ENCODE measurements at regions not wholly inside any gene's neighbourhood (a gene's known extent, or its start where the extent isn't known, plus 50 kb on each side); places are given as distances from the start of the nearest gene placed in this dataset.
"Not testable (repeated sequence)": the region's sequence is repeated elsewhere in the genome, so short reads cannot be mapped to it uniquely, and the experiment has no call there.

DNA sequence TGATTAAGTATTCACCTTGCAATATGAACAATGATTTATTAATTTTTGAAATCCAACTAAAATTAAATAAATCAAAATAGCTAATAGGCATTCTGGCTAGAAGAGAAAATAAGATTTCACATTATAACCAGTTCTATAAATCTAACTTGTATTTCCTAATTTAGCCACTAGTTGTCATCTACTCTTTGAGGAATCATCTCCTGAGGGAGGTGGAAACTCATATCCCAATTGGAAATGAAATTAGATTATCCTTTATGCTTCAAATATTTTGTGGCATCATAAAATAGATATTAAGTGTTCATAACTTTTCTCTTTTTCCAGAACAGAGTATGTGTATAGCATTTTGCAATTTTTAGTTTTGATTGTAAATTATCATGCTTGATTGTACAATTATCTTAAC, 558.5 kb upstream of the DIAPH2 start (continued):
- TF ChIP-seq, protein P1, sequence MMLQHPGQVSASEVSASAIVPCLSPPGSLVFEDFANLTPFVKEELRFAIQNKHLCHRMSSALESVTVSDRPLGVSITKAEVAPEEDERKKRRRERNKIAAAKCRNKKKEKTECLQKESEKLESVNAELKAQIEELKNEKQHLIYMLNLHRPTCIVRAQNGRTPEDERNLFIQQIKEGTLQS (IDR thresholded peaks at IDR 0.05; ENCODE audit: insufficient read depth, low read depth, low read length), result no peak
- TF ChIP-seq ZNF274 (IDR thresholded peaks at IDR 0.05; ENCODE audit: borderline replicate concordance, extremely low read depth, low read length) (no peak), JUN (IDR thresholded peaks at IDR 0.05; ENCODE audit: low read depth, low read length) (no peak)

DNA sequence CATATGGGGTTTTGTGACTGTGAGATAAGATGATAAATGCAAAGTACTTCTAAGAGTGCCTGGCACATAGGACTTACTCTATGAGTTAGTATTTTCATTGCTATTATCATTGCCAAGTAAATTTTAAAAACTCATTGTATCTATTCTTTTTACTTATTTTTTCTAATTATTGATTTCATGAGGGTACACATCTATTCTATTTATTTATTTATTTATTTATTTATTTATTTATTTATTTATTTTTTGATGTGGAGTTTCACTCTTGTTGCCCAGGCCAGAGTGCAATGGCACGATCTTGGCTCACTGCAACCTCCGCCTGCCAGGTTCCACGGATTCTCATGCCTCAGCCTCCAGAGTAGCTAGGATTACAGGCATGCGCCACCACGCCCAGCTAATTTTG, 556.6 kb upstream of the DIAPH2 start:
- H3K14ac ChIP-seq (ENCODE audit: insufficient read length); H2BK15ac ChIP-seq (ENCODE audit: low read length); CTCF ChIA-PET (ENCODE audit: partially characterized antibody); H3K79me2 ChIP-seq (ENCODE audit: control insufficient read depth in 1 of 2, insufficient read depth in 2 of 2, low read length in 2 of 2); H3K9ac ChIP-seq (replicated peaks in 1 of 4; ENCODE audit: extremely low read depth in 1 of 4, low read depth in 3 of 4, low read length in 3 of 4); H2BK5ac ChIP-seq (ENCODE audit: low read depth, low read length); H2BK120ac ChIP-seq (replicated peaks; ENCODE audit: low read depth, low read length); H3K79me1 ChIP-seq (ENCODE audit: low read depth, low read length); DNase-seq (ENCODE audit: low read depth in 1 of 2, low spot score in 2 of 2); H4K20me1 ChIP-seq (replicated peaks in 1 of 2; ENCODE audit: control insufficient read depth in 1 of 2, insufficient read depth in 2 of 2, low read length in 2 of 2); H3K9me3 ChIP-seq (ENCODE audit: insufficient read depth in 2 of 2, low read depth in 1 of 2, low read length in 1 of 2); H2AK5ac ChIP-seq (ENCODE audit: low read depth, low read length); H3K4me1 ChIP-seq (replicated peaks in 1 of 4; ENCODE audit: control insufficient read depth in 3 of 4, insufficient read depth in 4 of 4, low read length in 3 of 4); POLR2A ChIA-PET (ENCODE audit: partially characterized antibody); H3K27ac ChIP-seq (ENCODE audit: low read depth, low read length); H3K56ac ChIP-seq (replicated peaks; ENCODE audit: insufficient read length, low read depth, low read length); H3K4me3 ChIP-seq (ENCODE audit: extremely low read depth in 1 of 4, insufficient read depth in 2 of 4, low read depth in 3 of 4, low read length in 4 of 4); H3K23ac ChIP-seq (ENCODE audit: insufficient read length); H2AFZ ChIP-seq (ENCODE audit: low read length); H4K8ac ChIP-seq (ENCODE audit: extremely low read depth, insufficient read depth, low read length); H3K18ac ChIP-seq (ENCODE audit: extremely low read depth, low read length); FAIRE-seq; H3K23me2 ChIP-seq (ENCODE audit: low read depth, low read length); H3K4me2 ChIP-seq (ENCODE audit: insufficient read depth in 1 of 2, low read depth in 2 of 2, low read length in 2 of 2); H4K5ac ChIP-seq (ENCODE audit: insufficient read length, low read depth, low read length); H2BK20ac ChIP-seq (ENCODE audit: low read length); H4K91ac ChIP-seq (replicated peaks; ENCODE audit: insufficient read length, low read length); H2BK12ac ChIP-seq (ENCODE audit: low read depth, low read length); H3K27me3 ChIP-seq (replicated peaks in 1 of 4; ENCODE audit: control insufficient read depth in 3 of 4, extremely low read depth in 1 of 4, insufficient read depth in 3 of 4, low read length in 3 of 4); H3K36me3 ChIP-seq (ENCODE audit: control insufficient read depth in 2 of 4, insufficient read depth in 4 of 4, low read length in 3 of 4); H3K4ac ChIP-seq (replicated peaks; ENCODE audit: insufficient read length, low read depth, low read length): not testable (repeated sequence)
- WGBS, 2 experiments (ENCODE audit: extremely low coverage in 1 of 2, insufficient coverage in 1 of 2, insufficient read length in 1 of 2, insufficient replicate concordance in 2 of 2, low coverage in 1 of 2, low lambda C conversion rate in 2 of 2, missing lambda C conversion rate in 1 of 2), result 90% methylated on average over 2 of the region's 5 CpGs; no CpG with 5 or more reads in 1 of the 2 experiments

All from H1 (cell line).